HG03039 (cell line): ENCODE measurements at regions not wholly inside any gene's neighbourhood (a gene's known extent, or its start where the extent isn't known, plus 50 kb on each side); places are given as distances from the start of the nearest gene placed in this dataset.
"Not testable (repeated sequence)": the region's sequence is repeated elsewhere in the genome, so short reads cannot be mapped to it uniquely, and the experiment has no call there.

Source experiments
- ATAC-seq: cut with Tn5 transposase; IDR thresholded peaks from one replicate; pipeline ENCODE4 v1.9.1; 2021; ENCODE audit warnings: mild to moderate bottlenecking, moderate library complexity; ENCODE audit not compliant: unreplicated experiment

DNA sequence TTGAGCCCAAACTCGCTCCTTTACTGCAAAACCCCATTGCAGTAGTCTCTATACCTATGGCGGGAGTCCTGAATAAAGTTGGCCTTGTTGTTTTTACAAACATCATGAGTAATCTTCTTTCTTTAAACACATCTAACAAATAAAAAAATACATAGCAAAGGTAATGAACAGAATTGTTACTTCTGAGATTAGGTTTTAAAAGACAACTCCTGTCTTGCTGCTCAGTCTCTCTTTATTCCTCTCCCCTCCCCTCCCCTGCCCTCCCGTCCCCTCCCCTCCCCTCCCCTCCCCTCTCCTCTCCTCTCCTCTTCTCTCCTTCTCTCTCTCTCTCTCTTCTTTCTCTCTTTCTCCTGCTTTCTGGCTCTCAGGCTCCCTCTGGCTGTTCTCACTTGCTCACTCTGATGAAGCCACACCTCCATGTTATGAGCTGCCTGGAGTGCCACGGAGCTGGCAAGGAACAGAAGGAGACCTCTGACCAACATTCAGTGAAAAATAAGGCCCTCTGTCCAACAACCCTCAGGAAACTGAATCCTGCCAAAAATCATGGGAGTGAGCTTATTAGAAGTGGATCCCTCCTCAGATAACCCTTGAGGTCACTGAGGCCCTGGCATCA is 300.7 kb upstream of the MIR17HG start:
- ATAC-seq = no peak

- no peak for ATAC-seq
These were observed 296.5 kb upstream of the MIR17HG start for GRCh38 chr13:91050970-91051369.

GRCh38 chr13:91052876-91053275 is 294.6 kb upstream of the MIR17HG start:
- ATAC-seq = no peak

DNA sequence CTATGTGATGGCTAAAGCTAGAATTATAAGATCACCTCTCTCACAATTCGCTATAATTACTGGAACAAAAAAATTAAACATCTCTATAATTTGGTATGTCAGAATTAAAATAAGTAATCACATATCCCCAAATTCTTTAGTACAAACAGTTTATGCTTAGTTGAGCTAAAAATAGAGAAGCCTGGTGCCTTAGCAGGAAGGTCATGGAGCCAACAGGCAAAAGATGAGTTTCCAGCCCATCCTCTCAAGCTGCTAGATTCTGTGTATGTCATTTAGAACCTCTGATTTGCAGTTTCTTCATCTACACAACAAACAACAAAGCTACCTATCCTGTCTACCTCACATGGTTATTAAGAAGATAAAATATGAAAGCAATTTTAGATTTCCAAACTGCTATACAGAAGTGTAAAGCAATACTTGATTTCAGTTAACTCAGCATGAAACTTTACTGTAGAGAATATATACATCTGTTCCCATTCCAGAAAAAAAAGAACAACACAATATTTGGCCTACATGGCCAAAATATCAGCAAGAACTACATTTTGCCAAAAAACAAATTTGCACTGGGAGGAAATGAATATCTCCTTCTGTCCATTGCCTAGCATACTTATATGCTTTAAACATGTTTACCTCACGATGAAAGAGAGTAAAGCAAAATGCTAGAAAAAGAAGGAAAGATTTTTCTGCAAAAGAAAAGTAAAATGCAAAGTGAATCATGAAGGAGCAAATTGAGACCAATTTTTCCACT is 294.0 kb upstream of the MIR17HG start:
- ATAC-seq = no peak

DNA sequence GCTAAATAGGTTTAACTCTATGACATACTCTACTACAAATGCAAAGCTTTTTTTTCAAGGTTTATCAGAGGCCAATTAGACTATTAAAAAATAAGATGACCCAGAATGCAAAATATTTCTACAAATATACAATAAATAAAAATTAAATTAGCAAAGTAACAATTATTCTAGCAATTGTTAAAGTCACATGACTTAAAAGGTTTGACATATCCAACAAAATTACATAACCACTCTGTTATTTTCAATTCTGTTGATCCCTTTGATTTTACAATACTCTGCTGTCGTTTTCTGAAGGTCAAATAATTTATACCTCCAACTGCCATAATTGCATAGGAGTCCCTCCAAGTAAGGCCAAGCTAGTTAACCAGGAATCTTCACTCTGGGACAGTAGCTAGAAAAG is 292.6 kb upstream of the MIR17HG start:
- no peak for ATAC-seq

DNA sequence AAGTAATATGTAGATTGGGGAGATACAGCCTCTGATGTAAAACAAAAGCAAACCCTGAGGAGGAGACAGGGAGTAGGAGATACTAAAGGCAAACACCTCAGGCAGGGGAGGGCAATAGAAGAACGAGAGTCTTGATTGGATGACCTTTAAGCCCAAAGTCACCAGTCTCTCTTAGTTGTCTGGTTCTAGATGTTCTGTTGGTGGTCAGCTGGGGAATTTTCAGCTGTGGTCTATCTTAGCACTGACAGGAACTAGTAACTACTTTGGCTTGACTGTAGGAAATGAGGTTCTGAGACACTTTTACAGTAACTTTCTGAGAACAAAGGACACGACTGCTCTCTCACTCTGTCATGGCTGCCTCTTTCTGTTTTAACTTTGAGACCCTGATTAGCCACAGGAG is 290.7 kb upstream of the MIR17HG start:
- ATAC-seq = peak; percentile 92

DNA sequence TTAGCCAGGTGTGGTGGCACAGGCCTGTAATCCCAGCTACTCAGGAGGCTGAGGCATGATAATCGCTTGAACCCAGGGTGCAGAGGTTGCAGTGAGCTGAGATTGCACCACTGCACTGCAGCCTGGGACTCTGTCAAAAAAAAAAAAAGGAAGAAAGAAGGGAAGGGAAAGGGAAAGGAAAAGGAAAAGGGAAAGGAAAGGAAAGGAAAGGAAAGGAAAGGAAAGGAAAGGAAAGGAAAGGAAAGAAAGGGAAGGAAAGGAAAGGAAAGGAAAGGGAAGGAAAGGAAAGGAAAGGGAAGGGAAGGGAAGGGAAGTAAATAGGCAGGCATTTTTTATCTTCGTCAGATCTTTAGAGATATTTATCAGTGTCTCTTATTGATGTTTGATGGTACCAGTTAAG is 290.0 kb upstream of the MIR17HG start:
- not testable (repeated sequence) for ATAC-seq

GRCh38 chr13:91058066-91058465 is 289.4 kb upstream of the MIR17HG start:
- ATAC-seq = no peak

GRCh38 chr13:91058919-91059318 is 288.6 kb upstream of the MIR17HG start:
- ATAC-seq = no peak

- ATAC-seq = no peak
These were observed 280.7 kb upstream of the MIR17HG start for GRCh38 chr13:91066745-91067144.

DNA sequence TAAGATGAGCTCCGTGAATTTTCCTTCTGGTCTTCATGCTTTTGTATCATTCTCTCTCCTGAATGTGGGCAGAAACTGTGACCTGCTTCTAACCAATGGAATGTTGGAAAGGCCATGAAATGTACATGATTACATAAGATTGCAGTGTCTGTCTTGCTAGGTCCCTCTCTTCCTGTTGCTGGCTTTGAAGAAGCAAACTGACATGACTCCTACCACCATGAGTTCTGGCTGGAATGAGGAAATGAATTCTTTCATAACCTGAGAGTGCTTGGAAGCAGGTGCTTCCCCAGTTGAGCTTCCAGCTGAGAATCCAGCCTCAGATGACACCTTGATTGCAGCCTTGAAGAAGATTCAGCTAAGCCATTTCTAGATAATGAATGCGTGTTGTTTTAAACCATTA is 275.0 kb upstream of the MIR17HG start:
- no peak for ATAC-seq

DNA sequence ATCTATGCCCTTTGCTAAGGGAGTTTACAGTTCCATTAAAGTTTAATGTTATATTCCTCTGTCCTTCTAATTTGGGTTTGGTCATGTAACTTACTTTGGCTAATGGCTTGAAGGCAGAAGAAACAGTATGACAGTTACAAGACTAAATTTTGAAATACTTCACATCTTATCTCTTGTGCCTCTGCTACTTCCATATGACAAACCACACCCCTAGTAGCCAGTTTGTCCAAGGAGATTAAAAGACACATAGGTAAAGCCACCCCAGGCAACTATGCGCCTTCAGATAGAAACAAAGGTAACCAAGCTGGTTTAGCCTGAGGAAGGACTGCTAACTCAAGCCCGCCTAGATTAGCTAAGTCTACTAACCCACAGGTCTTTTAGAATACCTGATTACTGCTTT is 273.4 kb upstream of the MIR17HG start:
- ATAC-seq = no peak

- ATAC-seq = no peak
These were observed 270.7 kb upstream of the MIR17HG start for GRCh38 chr13:91076830-91077229.

DNA sequence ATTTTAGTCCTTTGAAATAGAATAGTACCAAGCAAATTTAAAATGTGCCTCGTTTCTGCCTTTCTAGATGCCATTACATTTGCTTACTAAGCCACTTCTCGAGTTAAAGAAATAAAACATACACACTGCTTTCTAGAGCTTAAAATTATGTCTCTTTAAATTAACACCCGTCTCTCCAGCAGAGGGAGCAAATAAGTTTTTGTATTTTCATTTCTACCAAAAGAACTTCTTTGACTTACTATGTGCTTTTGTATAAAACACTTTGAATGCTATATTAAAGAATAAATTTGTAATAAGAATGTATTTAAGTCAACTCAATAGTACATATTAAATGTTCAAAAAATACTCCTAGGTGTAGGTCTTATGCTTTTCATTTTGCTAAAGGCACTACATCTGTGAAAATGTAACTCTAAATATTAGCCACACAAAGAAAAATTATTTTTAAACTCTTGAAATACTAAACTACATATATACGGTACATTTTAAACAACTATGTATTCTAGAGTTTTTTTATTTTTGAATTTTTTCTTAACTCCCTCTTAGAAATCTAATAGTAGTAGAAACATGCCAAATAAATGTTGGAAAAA is 269.3 kb upstream of the MIR17HG start:
- ATAC-seq = no peak

DNA sequence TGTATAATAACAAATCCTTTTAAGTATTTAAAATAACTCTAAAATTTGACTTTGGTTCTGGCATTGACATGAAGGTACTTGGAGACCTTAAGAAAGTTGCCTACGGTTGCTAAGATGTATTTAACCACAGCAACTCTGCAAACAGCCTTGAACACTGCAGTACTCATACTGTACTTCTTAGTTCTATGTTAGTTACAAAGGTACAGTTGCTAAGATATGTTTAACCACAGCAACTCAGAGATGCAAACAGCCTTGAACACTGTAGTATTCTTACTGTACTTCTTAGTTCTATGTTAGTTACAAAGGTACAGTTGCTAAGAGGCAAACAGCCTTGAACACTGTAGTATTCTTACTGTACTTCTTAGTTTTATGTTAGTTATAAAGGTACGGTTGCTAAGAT is 268.3 kb upstream of the MIR17HG start:
- ATAC-seq = no peak

- no peak for ATAC-seq
These were observed 262.4 kb upstream of the MIR17HG start for GRCh38 chr13:91085127-91085526.

DNA sequence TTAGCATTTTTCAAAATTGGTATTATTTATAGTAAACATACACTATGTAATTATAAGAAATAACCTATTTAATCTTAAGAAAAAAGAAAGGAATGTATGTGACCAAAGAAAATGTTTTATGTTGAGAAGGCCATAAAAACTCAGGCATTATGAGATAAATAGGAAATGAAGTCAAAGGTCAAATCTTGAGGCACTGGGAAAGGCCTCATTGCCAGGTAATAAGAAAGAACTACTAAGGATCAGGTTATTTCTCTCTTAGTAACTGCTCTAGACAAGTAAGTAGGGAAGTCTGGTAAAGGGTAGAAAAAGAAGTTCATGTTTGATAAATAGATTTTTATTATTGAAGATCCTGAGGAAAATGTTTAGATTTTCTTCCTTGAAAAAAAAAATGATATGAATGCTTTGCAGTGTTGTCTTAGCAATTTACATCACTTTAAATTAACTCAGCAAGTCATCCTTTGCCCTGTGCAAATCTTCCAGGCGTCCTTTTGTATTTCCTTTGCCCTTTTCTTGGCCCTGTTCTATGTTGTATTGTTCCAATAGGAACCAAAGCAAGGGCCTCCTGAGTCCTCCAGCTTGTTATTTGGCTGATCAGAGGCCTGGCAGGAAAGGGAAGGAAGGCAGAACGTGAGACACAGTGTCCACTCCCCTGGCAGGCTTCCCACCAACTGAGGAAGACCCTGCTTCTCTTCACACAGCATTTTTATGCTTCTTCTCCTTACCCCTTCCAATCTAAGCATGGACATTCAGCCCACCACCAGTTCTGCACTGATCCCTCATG is 260.4 kb upstream of the MIR17HG start:
- ATAC-seq = no peak

DNA sequence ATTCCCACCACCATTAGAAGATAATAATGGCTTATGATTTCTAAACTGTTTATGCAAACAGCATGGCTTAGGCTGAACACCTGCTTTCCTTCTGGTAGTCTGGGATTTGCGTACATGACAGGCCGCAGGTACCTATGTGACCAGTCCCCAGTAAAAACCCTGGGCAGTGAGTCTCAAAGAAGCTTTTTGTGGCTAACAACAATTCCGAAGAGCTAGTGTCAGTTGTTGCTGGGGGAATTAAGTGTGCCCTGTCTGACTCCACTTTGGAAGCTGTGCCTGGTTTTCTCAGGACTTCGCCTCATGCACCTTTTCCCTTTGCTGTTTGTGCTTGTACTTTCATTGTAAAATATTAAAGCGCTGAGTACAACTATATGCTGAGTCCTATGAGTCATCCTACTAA is 250.2 kb upstream of the MIR17HG start:
- no peak for ATAC-seq

DNA sequence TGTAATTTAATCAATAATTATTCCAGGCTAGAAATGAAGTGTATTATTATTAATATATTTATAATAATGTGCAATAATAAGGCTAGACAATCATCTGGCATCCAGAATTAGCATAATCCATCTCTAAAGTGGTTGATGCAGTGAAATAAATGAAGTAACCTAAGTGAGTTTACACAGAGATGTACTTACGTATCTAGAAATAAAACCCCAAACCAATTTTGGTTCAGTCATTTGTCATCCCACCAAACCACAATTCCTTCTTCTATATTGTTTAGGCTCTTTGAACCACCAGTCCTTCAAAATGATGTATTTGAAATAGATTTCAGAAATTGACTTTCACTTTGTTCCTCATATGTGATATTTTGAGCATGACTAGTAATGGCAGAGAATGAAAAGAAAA is 247.6 kb upstream of the MIR17HG start:
- ATAC-seq = no peak

DNA sequence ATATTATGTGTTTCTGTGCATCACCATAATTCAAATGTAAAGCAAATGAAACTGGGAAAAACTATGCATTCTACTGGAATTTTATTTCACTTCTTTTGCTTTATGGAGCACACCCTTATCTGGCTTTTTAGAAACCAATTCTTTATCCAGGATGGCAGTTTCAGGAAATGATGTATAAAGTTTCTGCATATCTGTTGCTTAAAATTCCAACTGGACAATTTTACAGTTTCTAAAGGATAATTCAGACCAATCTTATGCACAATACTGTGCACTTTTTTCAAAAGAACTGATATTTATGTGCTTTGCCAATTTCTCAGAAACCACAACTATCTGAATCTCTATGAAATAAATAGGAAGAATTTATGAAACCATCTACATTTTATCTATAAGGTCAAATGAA is 246.5 kb upstream of the MIR17HG start:
- no peak for ATAC-seq

GRCh38 chr13:91101381-91101780 is 246.1 kb upstream of the MIR17HG start:
- no peak for ATAC-seq

- no peak for ATAC-seq
These were observed 242.2 kb upstream of the MIR17HG start for GRCh38 chr13:91105270-91105669.
